ENCODE measurements at regions not wholly inside any gene's neighbourhood (a gene's known extent, or its start where the extent isn't known, plus 50 kb on each side); places are given as distances from the start of the nearest gene placed in this dataset.

GRCh38 chr11:19574916-19575315 lies 137.7 kb upstream of the NAV2 start:
- TF ChIP-seq CTCF (IDR thresholded peaks at IDR 0.05) (no peak), POLR2A (IDR thresholded peaks at IDR 0.05) (no peak)
